IMR-90 (cell line): ENCODE measurements at regions not wholly inside any gene's neighbourhood (a gene's known extent, or its start where the extent isn't known, plus 50 kb on each side); places are given as distances from the start of the nearest gene placed in this dataset.

Experiments used
- BHLHE40 ChIP-seq: fragments of 150-350 bp; IDR thresholded peaks from 2 replicates; pipeline ENCODE4 v1.6.1; 2016; ENCODE audit warnings: mild to moderate bottlenecking, low read depth, low read length
- CEBPB ChIP-seq: IDR thresholded peaks from 2 replicates; pipeline ENCODE4 v1.6.1; 2012; ENCODE audit warnings: low read depth, low read length, improper control_type of control experiment
- MAFK ChIP-seq: IDR thresholded peaks from 2 replicates; pipeline ENCODE4 v1.6.1; 2012; ENCODE audit warnings: low read depth, low read length, improper control_type of control experiment
- MAZ ChIP-seq: IDR thresholded peaks from 2 replicates; pipeline ENCODE4 v1.6.1; 2012; ENCODE audit warnings: low read depth, mild to moderate bottlenecking, low read length, improper control_type of control experiment, moderate library complexity, borderline replicate concordance
- MXI1 ChIP-seq: IDR thresholded peaks from 2 replicates; pipeline ENCODE4 v1.6.1; 2012; ENCODE audit warnings: low read depth, mild to moderate bottlenecking, low read length, moderate library complexity, borderline replicate concordance
- NFE2L2 ChIP-seq: fragments of 150-350 bp; IDR thresholded peaks from 2 replicates; pipeline ENCODE4 v1.6.1; 2016; ENCODE audit warnings: low read depth, mild to moderate bottlenecking, low read length
- POLR2A ChIP-seq: IDR thresholded peaks from 2 replicates; pipeline ENCODE4 v1.6.1; 2012; ENCODE audit warnings: mild to moderate bottlenecking, low read depth, low read length
- RAD21 ChIP-seq: IDR thresholded peaks from 2 replicates; pipeline ENCODE4 v1.6.1; 2012; ENCODE audit warnings: low read length, improper control_type of control experiment
- RFX5 ChIP-seq: IDR thresholded peaks from 2 replicates; pipeline ENCODE4 v1.8.0; 2012; ENCODE audit warnings: low read depth, mild to moderate bottlenecking, low read length, moderate library complexity
- SMC3 ChIP-seq: fragments of 150-350 bp; IDR thresholded peaks from 2 replicates; pipeline ENCODE4 v1.6.1; 2016; ENCODE audit warnings: low read depth, mild to moderate bottlenecking, antibody characterized with exemption, low read length, moderate library complexity
- USF2 ChIP-seq: fragments of 150-350 bp; IDR thresholded peaks from 2 replicates; pipeline ENCODE4 v1.6.1; 2017; ENCODE audit warnings: mild to moderate bottlenecking, antibody characterized with exemption, low read length, low read depth
- TF ChIP-seq, protein P1 (sequence below): conservative IDR thresholded peaks from 2 replicates; pipeline ENCODE4 v1.5.1; 2012; ENCODE audit warnings: mild to moderate bottlenecking, low read depth, low read length, improper control_type of control experiment
- TF ChIP-seq, protein P2 (sequence below): fragments of 150-350 bp; IDR thresholded peaks from 2 replicates; pipeline ENCODE4 v1.6.1; 2016; ENCODE audit warnings: low read depth, mild to moderate bottlenecking, low read length, moderate library complexity, borderline replicate concordance

DNA sequence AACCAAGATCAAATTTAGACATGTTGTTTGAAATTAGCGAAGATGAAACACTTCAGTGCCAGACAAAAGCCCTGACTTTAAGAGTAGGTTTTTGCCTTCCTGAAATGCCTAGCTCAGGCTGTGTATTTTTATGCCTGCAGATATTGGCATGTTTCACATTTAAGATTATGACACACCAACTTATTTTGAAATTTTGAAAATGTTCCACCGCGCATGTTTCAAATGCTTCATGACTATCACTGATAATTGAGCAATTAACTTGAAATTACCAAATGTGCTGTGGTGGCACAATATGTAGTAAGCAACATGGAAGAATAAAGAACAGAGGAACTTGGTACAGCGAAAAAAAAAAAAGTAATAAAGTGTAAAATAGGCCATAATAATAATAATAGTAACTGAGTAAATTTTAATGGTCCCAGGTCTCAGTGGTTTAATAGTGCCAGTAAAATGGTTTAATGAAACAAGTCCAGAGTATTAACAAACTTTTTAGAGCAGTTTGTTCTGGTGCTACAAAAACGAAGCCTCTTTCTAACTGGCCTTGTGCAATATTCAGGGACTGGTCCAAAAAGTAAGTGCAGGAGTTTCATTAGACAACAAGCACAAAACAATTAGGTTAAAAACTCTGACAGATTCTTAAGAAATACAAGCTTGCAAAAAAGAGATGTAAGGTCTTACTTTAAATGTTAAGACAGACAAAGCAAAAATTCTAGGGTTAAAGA lies 112.5 kb upstream of the SOX6 start:
- TF ChIP-seq, protein P1, sequence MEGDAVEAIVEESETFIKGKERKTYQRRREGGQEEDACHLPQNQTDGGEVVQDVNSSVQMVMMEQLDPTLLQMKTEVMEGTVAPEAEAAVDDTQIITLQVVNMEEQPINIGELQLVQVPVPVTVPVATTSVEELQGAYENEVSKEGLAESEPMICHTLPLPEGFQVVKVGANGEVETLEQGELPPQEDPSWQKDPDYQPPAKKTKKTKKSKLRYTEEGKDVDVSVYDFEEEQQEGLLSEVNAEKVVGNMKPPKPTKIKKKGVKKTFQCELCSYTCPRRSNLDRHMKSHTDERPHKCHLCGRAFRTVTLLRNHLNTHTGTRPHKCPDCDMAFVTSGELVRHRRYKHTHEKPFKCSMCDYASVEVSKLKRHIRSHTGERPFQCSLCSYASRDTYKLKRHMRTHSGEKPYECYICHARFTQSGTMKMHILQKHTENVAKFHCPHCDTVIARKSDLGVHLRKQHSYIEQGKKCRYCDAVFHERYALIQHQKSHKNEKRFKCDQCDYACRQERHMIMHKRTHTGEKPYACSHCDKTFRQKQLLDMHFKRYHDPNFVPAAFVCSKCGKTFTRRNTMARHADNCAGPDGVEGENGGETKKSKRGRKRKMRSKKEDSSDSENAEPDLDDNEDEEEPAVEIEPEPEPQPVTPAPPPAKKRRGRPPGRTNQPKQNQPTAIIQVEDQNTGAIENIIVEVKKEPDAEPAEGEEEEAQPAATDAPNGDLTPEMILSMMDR: no peak
- no peak for TF ChIP-seq POLR2A
- TF ChIP-seq, protein P2, sequence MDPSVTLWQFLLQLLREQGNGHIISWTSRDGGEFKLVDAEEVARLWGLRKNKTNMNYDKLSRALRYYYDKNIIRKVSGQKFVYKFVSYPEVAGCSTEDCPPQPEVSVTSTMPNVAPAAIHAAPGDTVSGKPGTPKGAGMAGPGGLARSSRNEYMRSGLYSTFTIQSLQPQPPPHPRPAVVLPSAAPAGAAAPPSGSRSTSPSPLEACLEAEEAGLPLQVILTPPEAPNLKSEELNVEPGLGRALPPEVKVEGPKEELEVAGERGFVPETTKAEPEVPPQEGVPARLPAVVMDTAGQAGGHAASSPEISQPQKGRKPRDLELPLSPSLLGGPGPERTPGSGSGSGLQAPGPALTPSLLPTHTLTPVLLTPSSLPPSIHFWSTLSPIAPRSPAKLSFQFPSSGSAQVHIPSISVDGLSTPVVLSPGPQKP: no peak
- TF ChIP-seq USF2: no peak
- no peak for TF ChIP-seq RFX5
- no peak for TF ChIP-seq NFE2L2
- no peak for TF ChIP-seq MAFK
- no peak for TF ChIP-seq BHLHE40
- TF ChIP-seq MAZ: no peak
- no peak for TF ChIP-seq SMC3
- TF ChIP-seq MXI1: no peak
- no peak for TF ChIP-seq RAD21
- TF ChIP-seq CEBPB: no peak
